HG02642 (cell line): ENCODE measurements at regions not wholly inside any gene's neighbourhood (a gene's known extent, or its start where the extent isn't known, plus 50 kb on each side); places are given as distances from the start of the nearest gene placed in this dataset.
"Not testable (repeated sequence)": the region's sequence is repeated elsewhere in the genome, so short reads cannot be mapped to it uniquely, and the experiment has no call there.

Source experiments
- ATAC-seq: cut with Tn5 transposase; IDR thresholded peaks from one replicate; pipeline ENCODE4 v1.9.1; 2021; ENCODE audit warnings: mild to moderate bottlenecking; ENCODE audit not compliant: unreplicated experiment, poor library complexity

- peak; percentile 95 for ATAC-seq
Observed at GRCh38 chr2:174697255-174697654, 67.0 kb downstream of the CHRNA1 start.

- ATAC-seq: no peak
Observed at GRCh38 chr2:174694920-174695319, 69.4 kb downstream of the CHRNA1 start.

- no peak for ATAC-seq
Observed at GRCh38 chr2:174694196-174694878, 69.9 kb downstream of the CHRNA1 start.

GRCh38 chr2:174693344-174693743, 70.9 kb downstream of the CHRNA1 start:
- ATAC-seq: no peak

GRCh38 chr2:174692256-174692919, 71.9 kb downstream of the CHRNA1 start:
- no peak for ATAC-seq

- ATAC-seq: no peak
Observed at GRCh38 chr2:174691201-174691779, 73.0 kb downstream of the CHRNA1 start.

- ATAC-seq: no peak
Observed at GRCh38 chr2:174690026-174690425, 74.2 kb downstream of the CHRNA1 start.

GRCh38 chr2:174688079-174688478, 76.2 kb downstream of the CHRNA1 start:
- no peak for ATAC-seq

- ATAC-seq: no peak
Observed at GRCh38 chr2:174686430-174686829, 77.8 kb downstream of the CHRNA1 start.

GRCh38 chr2:174683392-174683759, 80.9 kb downstream of the CHRNA1 start:
- ATAC-seq: no peak

- ATAC-seq: peak; percentile 65
Observed at GRCh38 chr2:174682578-174683391, 81.5 kb downstream of the CHRNA1 start.

GRCh38 chr2:174682007-174682577, 82.2 kb downstream of the CHRNA1 start:
- ATAC-seq: peak; percentile 60

GRCh38 chr2:174681099-174682006, 82.9 kb downstream of the CHRNA1 start:
- ATAC-seq: no peak

GRCh38 chr2:174680221-174680620, 82.6 kb upstream of the WIPF1 start:
- no peak for ATAC-seq

GRCh38 chr2:174678395-174678794, 80.8 kb upstream of the WIPF1 start:
- no peak for ATAC-seq

GRCh38 chr2:174675615-174676014, 78.0 kb upstream of the WIPF1 start:
- no peak for ATAC-seq

GRCh38 chr2:174673876-174674275, 76.3 kb upstream of the WIPF1 start:
- ATAC-seq: no peak

GRCh38 chr2:174673440-174673839, 75.8 kb upstream of the WIPF1 start:
- ATAC-seq: no peak

GRCh38 chr2:174671532-174671931, 73.9 kb upstream of the WIPF1 start:
- not testable (repeated sequence) for ATAC-seq

GRCh38 chr2:174670446-174670845, 72.8 kb upstream of the WIPF1 start:
- ATAC-seq: no peak
